ENCODE measurements at regions not wholly inside any gene's neighbourhood (a gene's known extent, or its start where the extent isn't known, plus 50 kb on each side); places are given as distances from the start of the nearest gene placed in this dataset.

GRCh38 chr5:86029308-86029707 is 588.4 kb upstream of the COX7C start:
- TF ChIP-seq CTCF (conservative IDR thresholded peaks at IDR 0.05) = no peak
- no peak for TF ChIP-seq EZH2 (IDR thresholded peaks at IDR 0.05; ENCODE audit: low read depth)
